ENCODE measurements at regions not wholly inside any gene's neighbourhood (a gene's known extent, or its start where the extent isn't known, plus 50 kb on each side); places are given as distances from the start of the nearest gene placed in this dataset.

- H3K4me3 ChIP-seq, result no peak overlapping the region
- H3K4me1 ChIP-seq, result no peaks in the 10 kb centered on the region
- H3K27ac ChIP-seq, result no peak overlapping the region
- 81 to 97% (median 91%) methylated on average over 1 of the region's 1 CpG for WGBS, 5 donors
- DNase-seq, result no peak
- intact Hi-C loops (cut with DNase I; ENCODE audit: low total_unique reads), result no loop called here
- peaks cover 0 to 8% (median 0%) of the 10 kb centered on the region in 3 donors for H3K27me3 ChIP-seq
- no peaks in the 10 kb centered on the region for H3K9me3 ChIP-seq
- no peaks in the 10 kb centered on the region for H3K36me3 ChIP-seq
- no peak for TF ChIP-seq POLR2AphosphoS5 (IDR thresholded peaks at IDR 0.05)
- TF ChIP-seq CTCF (IDR thresholded peaks at IDR 0.05), result no peak
- no peak for TF ChIP-seq EP300 (IDR thresholded peaks at IDR 0.05)
- TF ChIP-seq POLR2A (IDR thresholded peaks at IDR 0.05), result no peak
These were observed 240.3 kb downstream of the SNX10 start for GRCh38 chr7:26531926-26532325.

- intact Hi-C loops (cut with DNase I; ENCODE audit: low total_unique reads), result no loop called here
These were observed 240.8 kb downstream of the SNX10 start for GRCh38 chr7:26532471-26532870.

DNA sequence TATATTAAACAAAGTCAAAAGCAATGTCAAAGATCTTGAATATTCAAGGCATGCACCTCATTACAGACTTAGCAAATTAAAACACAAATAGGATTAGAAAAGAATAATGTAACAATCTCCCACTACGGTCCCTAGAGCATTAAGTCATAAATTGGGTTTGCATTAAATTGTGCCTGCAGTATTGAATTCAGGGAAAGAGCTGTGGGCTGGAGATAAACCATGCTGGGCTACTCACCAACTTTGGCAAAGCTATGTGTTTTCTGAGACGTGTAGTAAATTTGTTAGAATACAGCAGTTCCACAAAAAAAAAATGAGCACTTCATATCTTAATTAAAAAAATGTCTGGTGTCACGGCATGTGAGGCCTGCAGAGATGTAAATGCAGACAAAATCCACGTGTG, 241.6 kb downstream of the SNX10 start:
- WGBS, 5 donors, result 50 to 74% (median 68%) methylated on average over 4 of the region's 4 CpGs
- Histone ChIP-seq H3K27me3 (peaks cover 0 to 15% (median 0%) of the 10 kb centered on the region in 3 donors), H3K4me1 (no peaks in the 10 kb centered on the region), H3K4me3 (no peak overlapping the region), H3K9me3 (no peaks in the 10 kb centered on the region), H3K36me3 (no peaks in the 10 kb centered on the region), H3K27ac (no peak overlapping the region)
- no peak for TF ChIP-seq EP300 (IDR thresholded peaks at IDR 0.05)
- no peak for TF ChIP-seq CTCF (IDR thresholded peaks at IDR 0.05)
- no peak for TF ChIP-seq POLR2AphosphoS5 (IDR thresholded peaks at IDR 0.05)
- TF ChIP-seq POLR2A (IDR thresholded peaks at IDR 0.05), result no peak
- no peak for DNase-seq
- intact Hi-C loops (cut with DNase I; ENCODE audit: low total_unique reads), result no loop called here

More at GRCh38 chr7:26532471-26532870, 240.8 kb downstream of the SNX10 start:
- Histone ChIP-seq H3K36me3 (no peaks in the 10 kb centered on the region), H3K27me3 (peaks cover 0 to 10% (median 0%) of the 10 kb centered on the region in 3 donors), H3K27ac (no peak overlapping the region), H3K4me1 (no peaks in the 10 kb centered on the region), H3K9me3 (no peaks in the 10 kb centered on the region), H3K4me3 (no peak overlapping the region)
- WGBS, 5 donors, result 79 to 97% (median 86%) methylated on average over 1 of the region's 1 CpG
- TF ChIP-seq POLR2AphosphoS5 (IDR thresholded peaks at IDR 0.05) (no peak), CTCF (IDR thresholded peaks at IDR 0.05) (no peak), POLR2A (IDR thresholded peaks at IDR 0.05) (no peak)
- no peak for DNase-seq

- no peaks in the 10 kb centered on the region for H3K4me1 ChIP-seq
- WGBS, 5 donors, result 72 to 76% (median 74%) methylated on average over 17 of the region's 17 CpGs
- intact Hi-C loops (cut with DNase I; ENCODE audit: low total_unique reads), result no loop called here
- no peaks in the 10 kb centered on the region for H3K9me3 ChIP-seq
- no peak overlapping the region for H3K27ac ChIP-seq
- peak in 1 of 2 donors; percentile 30 for DNase-seq
- TF ChIP-seq POLR2AphosphoS5 (IDR thresholded peaks at IDR 0.05) (no peak), EP300 (IDR thresholded peaks at IDR 0.05) (no peak), CTCF (IDR thresholded peaks at IDR 0.05) (no peak), POLR2A (IDR thresholded peaks at IDR 0.05) (no peak)
- H3K27me3 ChIP-seq, result peaks cover 0 to 27% (median 0%) of the 10 kb centered on the region in 3 donors
- H3K36me3 ChIP-seq, result no peaks in the 10 kb centered on the region
- no peak overlapping the region for H3K4me3 ChIP-seq
These were observed 243.2 kb downstream of the SNX10 start for GRCh38 chr7:26534649-26535482.

Data from stomach (tissue), 8 donors.